NCI-H1092 (cell line): ENCODE measurements at regions not wholly inside any gene's neighbourhood (a gene's known extent, or its start where the extent isn't known, plus 50 kb on each side); places are given as distances from the start of the nearest gene placed in this dataset.
"Not testable (repeated sequence)": the region's sequence is repeated elsewhere in the genome, so short reads cannot be mapped to it uniquely, and the experiment has no call there.

Experiments
- DNase-seq: peaks from one replicate; lab custom pipeline; 2025; lab: John Stamatoyannopoulos, UW

- no peak for DNase-seq
These were observed 1211.3 kb downstream of the REEP3 start for GRCh38 chr10:64732372-64732957.

- no peak for DNase-seq
These were observed 1212.8 kb downstream of the REEP3 start for GRCh38 chr10:64733980-64734379.

GRCh38 chr10:64738462-64738861 lies 1217.3 kb downstream of the REEP3 start:
- no peak for DNase-seq

- DNase-seq = no peak
These were observed 1224.4 kb downstream of the REEP3 start for GRCh38 chr10:64745565-64745964.

- DNase-seq = no peak
These were observed 1229.5 kb downstream of the REEP3 start for GRCh38 chr10:64750672-64751071.

GRCh38 chr10:64753516-64753915 lies 1232.3 kb downstream of the REEP3 start:
- no peak for DNase-seq

GRCh38 chr10:64760371-64760770 lies 1239.2 kb downstream of the REEP3 start:
- no peak for DNase-seq

GRCh38 chr10:64762861-64763260 lies 1241.7 kb downstream of the REEP3 start:
- no peak for DNase-seq

- no peak for DNase-seq
These were observed 1244.3 kb downstream of the REEP3 start for GRCh38 chr10:64765498-64765897.

GRCh38 chr10:64771253-64772050 lies 1250.3 kb downstream of the REEP3 start:
- DNase-seq = no peak

- DNase-seq = no peak
These were observed 1252.2 kb downstream of the REEP3 start for GRCh38 chr10:64773357-64773756.

- not testable (repeated sequence) for DNase-seq
These were observed 1263.2 kb downstream of the REEP3 start for GRCh38 chr10:64784451-64784850.

GRCh38 chr10:64785816-64786215 lies 1264.6 kb downstream of the REEP3 start:
- no peak for DNase-seq

- no peak for DNase-seq
These were observed 1265.8 kb downstream of the REEP3 start for GRCh38 chr10:64786989-64787388.

- no peak for DNase-seq
These were observed 1274.6 kb downstream of the REEP3 start for GRCh38 chr10:64795847-64796246.

- no peak for DNase-seq
These were observed 1277.1 kb downstream of the REEP3 start for GRCh38 chr10:64798297-64798696.

GRCh38 chr10:64808233-64808632 lies 1287.0 kb downstream of the REEP3 start:
- DNase-seq = not testable (repeated sequence)

- DNase-seq = not testable (repeated sequence)
These were observed 1288.8 kb downstream of the REEP3 start for GRCh38 chr10:64810046-64810445.

GRCh38 chr10:64813391-64813790 lies 1292.2 kb downstream of the REEP3 start:
- no peak for DNase-seq

GRCh38 chr10:64814201-64814600 lies 1293.0 kb downstream of the REEP3 start:
- no peak for DNase-seq

GRCh38 chr10:64829888-64830412 lies 1308.7 kb downstream of the REEP3 start:
- DNase-seq = no peak

- DNase-seq = no peak
These were observed 1309.7 kb downstream of the REEP3 start for GRCh38 chr10:64830869-64831268.

GRCh38 chr10:64840341-64840740 lies 1319.1 kb downstream of the REEP3 start:
- DNase-seq = no peak
